Fibroblast of mammary gland (primary cell): ENCODE measurements at regions not wholly inside any gene's neighbourhood (a gene's known extent, or its start where the extent isn't known, plus 50 kb on each side); places are given as distances from the start of the nearest gene placed in this dataset.
"Not testable (repeated sequence)": the region's sequence is repeated elsewhere in the genome, so short reads cannot be mapped to it uniquely, and the experiment has no call there.

Experiments
- DNase-seq: peaks from one replicate; pipeline ENCODE4 v3.0.0-alpha.2; 2010; ENCODE audit warnings: low read depth
- H3K4me3 ChIP-seq: 2 replicates; pipeline ENCODE4 v1.5.1; 2011; ENCODE audit warnings: low read depth, mild to moderate bottlenecking, low read length, moderate library complexity; ENCODE audit not compliant: control insufficient read depth
- TF ChIP-seq, protein P1 (sequence below): conservative IDR thresholded peaks from 2 replicates; pipeline ENCODE4 v1.5.1; 2011; ENCODE audit warnings: low read depth, low read length, inconsistent platforms; ENCODE audit not compliant: control insufficient read depth, insufficient read depth

- DNase-seq: no peak
- TF ChIP-seq, protein P1, sequence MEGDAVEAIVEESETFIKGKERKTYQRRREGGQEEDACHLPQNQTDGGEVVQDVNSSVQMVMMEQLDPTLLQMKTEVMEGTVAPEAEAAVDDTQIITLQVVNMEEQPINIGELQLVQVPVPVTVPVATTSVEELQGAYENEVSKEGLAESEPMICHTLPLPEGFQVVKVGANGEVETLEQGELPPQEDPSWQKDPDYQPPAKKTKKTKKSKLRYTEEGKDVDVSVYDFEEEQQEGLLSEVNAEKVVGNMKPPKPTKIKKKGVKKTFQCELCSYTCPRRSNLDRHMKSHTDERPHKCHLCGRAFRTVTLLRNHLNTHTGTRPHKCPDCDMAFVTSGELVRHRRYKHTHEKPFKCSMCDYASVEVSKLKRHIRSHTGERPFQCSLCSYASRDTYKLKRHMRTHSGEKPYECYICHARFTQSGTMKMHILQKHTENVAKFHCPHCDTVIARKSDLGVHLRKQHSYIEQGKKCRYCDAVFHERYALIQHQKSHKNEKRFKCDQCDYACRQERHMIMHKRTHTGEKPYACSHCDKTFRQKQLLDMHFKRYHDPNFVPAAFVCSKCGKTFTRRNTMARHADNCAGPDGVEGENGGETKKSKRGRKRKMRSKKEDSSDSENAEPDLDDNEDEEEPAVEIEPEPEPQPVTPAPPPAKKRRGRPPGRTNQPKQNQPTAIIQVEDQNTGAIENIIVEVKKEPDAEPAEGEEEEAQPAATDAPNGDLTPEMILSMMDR: no peak
Measured at GRCh38 chr4:187389420-187389819, 606.2 kb upstream of the ZFP42 start.

DNA sequence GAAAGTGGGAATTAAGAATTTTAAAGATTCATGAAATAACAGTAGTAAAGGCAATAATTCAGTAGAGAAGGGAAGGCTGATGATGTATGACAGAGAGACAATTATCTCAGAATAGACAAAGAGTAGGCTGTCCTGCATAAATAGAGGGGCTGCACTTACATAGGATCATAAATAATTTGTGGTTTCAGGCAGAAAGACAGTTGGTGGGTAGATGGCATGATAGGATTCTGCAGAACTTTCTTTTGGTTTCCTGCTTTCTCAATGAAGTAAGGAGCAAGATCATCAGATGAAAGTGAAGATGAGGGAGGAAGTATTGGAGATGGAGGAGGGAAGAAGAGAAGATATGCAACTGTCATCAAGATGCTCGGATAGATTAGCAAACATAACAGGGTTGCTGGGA lies 604.9 kb upstream of the ZFP42 start:
- no peak for DNase-seq
- no peak overlapping the region for H3K4me3 ChIP-seq
- TF ChIP-seq, protein P1: no peak

More at GRCh38 chr4:187389420-187389819, 606.2 kb upstream of the ZFP42 start:
- H3K4me3 ChIP-seq: no peak overlapping the region

- TF ChIP-seq, protein P1: no peak
- no peak overlapping the region for H3K4me3 ChIP-seq
- DNase-seq: no peak
Measured at GRCh38 chr4:187393531-187394344, 601.8 kb upstream of the ZFP42 start.

DNA sequence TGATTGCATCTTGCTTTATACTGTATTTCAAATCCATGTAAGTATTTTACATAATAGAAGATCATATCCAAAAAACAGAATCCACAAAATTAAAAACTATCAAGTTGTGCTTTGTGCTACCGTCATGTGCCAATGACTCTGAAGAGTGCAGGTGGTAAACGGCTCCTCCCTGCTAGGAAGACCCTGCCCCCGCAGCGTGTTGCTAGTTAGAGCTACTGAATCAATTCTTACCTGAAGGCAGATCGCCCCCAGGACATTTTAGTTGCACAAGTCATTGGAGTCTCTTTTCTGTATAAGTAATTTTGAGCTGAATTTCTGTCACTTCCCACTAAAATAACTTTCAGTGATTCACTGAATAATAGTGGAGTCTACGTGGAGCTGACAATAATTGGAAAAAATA lies 599.5 kb upstream of the ZFP42 start:
- no peak for DNase-seq
- TF ChIP-seq, protein P1: no peak
- no peak overlapping the region for H3K4me3 ChIP-seq

- DNase-seq, H3K4me3 ChIP-seq: not testable (repeated sequence)
Measured at GRCh38 chr4:187408447-187408846, 587.1 kb upstream of the ZFP42 start.

GRCh38 chr4:187413564-187414358 lies 581.8 kb upstream of the ZFP42 start:
- DNase-seq: no peak
- TF ChIP-seq, protein P1: no peak
- H3K4me3 ChIP-seq: no peak overlapping the region

GRCh38 chr4:187414716-187415115 lies 580.9 kb upstream of the ZFP42 start:
- no peak overlapping the region for H3K4me3 ChIP-seq
- TF ChIP-seq, protein P1: no peak
- no peak for DNase-seq
